Adrenal gland (tissue), 9 donors: ENCODE measurements at regions not wholly inside any gene's neighbourhood (a gene's known extent, or its start where the extent isn't known, plus 50 kb on each side); places are given as distances from the start of the nearest gene placed in this dataset.

ENCODE experiments used
- DNase-seq, 7 donors: peaks; one replicate each; pipeline ENCODE4 v3.0.0-alpha.2; 2019 to 2020
- H3K27ac ChIP-seq, 5 donors: fragments of 200-600 bp; sonication (generic) in 4 of 5; 1 replicate in 3 of 5; 2 replicates in 2 of 5; pipeline versions ENCODE4 v1.5.1 to v1.8.0; 2016 to 2020; ENCODE audit warnings: mild to moderate bottlenecking in 1 of 5
- H3K27me3 ChIP-seq: fragments of 200-600 bp; 2 replicates; pipeline ENCODE4 v1.8.0; 2021
- H3K36me3 ChIP-seq, 2 donors: fragments of 200-600 bp; replicated peaks in 1 of 2; 1 replicate in 1 of 2; 2 replicates in 1 of 2; pipeline versions ENCODE4 v1.5.1 to v1.8.0; 2018 to 2022
- H3K4me1 ChIP-seq, 2 donors: fragments of 200-600 bp; replicated peaks in 1 of 2; 1 replicate in 1 of 2; 2 replicates in 1 of 2; pipeline versions ENCODE4 v1.5.1 to v1.8.0; 2018 to 2021
- H3K4me3 ChIP-seq, 4 donors: fragments of 200-600 bp; sonication (generic) in 3 of 4; one replicate each; pipeline ENCODE4 v1.5.1; 2016 to 2018
- H3K9me3 ChIP-seq, 3 donors: fragments of 200-600 bp; sonication (generic) in 1 of 3; replicated peaks in 1 of 3; 1 replicate in 2 of 3; 2 replicates in 1 of 3; pipeline versions ENCODE4 v1.5.1 to v1.8.0; 2016 to 2021
- POLR2A ChIP-seq, 2 donors: fragments of 450-650 bp; IDR thresholded peaks; one replicate each; pipeline ENCODE4 v1.6.1; 2017; ENCODE audit warnings: antibody characterized with exemption in 2 of 2, mild to moderate bottlenecking in 2 of 2, moderate library complexity in 1 of 2
- WGBS, 4 donors: extraction: QIAGEN DNeasy Blood & Tissue Kit in 2 of 4; methylation state at CpG; one replicate each; pipeline versions ENCODE4 v1.1.5 to v1.1.7; 2013 to 2017; 5-methylcytosine and 5-hydroxymethylcytosine counted together
- intact Hi-C, 2 donors: fragments of 100-400 bp; cut with DNase I; formaldehyde crosslinking; loops; one replicate each; pipeline versions ENCODE4 v1.14.1 to v1.15.0; 2022 to 2023
- TF ChIP-seq, protein P1 (sequence below), 6 experiments: fragments of 450-650 bp in 4 of 6; fragments of 200-600 bp in 2 of 6; sonication (generic) in 1 of 6; IDR thresholded peaks; 1 replicate in 5 of 6; 2 replicates in 1 of 6; pipeline versions ENCODE4 v1.5.1 to v1.8.0; 2016 to 2021; ENCODE audit warnings: antibody characterized with exemption in 6 of 6, mild to moderate bottlenecking in 2 of 6, moderate library complexity in 1 of 6
- donor health status: healthy with polysubstance abuse.
- donor health status: Bipolar disorder and iron deficiency.
- donor health status: DM: yes; HTN: yes; CAD: no.
- donor health status: DM: no; HTN: no; CAD: no.
- donor health status: DM: no; HTN: no; CAD: no.

DNA sequence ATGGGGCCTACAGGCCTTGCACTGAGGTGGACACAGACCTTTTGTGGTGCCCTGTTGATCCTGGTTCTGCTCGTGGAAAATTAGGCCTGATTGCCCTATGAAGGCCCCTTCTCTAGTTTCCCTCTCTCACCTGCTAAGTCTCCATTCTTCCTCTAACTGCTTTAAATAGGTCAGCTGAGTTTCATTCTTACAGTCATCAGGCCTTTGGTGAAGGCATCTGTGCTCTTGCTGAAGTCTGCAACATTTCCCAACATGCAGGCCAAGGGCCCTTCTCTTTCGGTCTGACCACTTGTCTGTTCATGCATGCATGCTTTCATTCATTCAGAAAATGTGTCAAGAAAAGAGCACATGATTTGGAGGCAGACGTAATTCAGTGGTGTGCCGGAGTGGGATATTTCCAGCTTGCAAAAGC lies 244.0 kb downstream of the BUB3 start:
- TF ChIP-seq POLR2A (IDR thresholded peaks at IDR 0.05): no peak
- TF ChIP-seq, protein P1, sequence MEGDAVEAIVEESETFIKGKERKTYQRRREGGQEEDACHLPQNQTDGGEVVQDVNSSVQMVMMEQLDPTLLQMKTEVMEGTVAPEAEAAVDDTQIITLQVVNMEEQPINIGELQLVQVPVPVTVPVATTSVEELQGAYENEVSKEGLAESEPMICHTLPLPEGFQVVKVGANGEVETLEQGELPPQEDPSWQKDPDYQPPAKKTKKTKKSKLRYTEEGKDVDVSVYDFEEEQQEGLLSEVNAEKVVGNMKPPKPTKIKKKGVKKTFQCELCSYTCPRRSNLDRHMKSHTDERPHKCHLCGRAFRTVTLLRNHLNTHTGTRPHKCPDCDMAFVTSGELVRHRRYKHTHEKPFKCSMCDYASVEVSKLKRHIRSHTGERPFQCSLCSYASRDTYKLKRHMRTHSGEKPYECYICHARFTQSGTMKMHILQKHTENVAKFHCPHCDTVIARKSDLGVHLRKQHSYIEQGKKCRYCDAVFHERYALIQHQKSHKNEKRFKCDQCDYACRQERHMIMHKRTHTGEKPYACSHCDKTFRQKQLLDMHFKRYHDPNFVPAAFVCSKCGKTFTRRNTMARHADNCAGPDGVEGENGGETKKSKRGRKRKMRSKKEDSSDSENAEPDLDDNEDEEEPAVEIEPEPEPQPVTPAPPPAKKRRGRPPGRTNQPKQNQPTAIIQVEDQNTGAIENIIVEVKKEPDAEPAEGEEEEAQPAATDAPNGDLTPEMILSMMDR (IDR thresholded peaks at IDR 0.05): no peak
- Histone ChIP-seq H3K27ac (no peak overlapping the region), H3K4me3 (no peak overlapping the region), H3K27me3 (no peaks in the 10 kb centered on the region), H3K36me3 (no peaks in the 10 kb centered on the region), H3K9me3 (no peaks in the 10 kb centered on the region), H3K4me1 (no peaks in the 10 kb centered on the region)
- intact Hi-C loops: no loop called here
- WGBS, 4 donors: 79 to 86% (median 81%) methylated on average over 4 of the region's 4 CpGs
- no peak for DNase-seq

DNA sequence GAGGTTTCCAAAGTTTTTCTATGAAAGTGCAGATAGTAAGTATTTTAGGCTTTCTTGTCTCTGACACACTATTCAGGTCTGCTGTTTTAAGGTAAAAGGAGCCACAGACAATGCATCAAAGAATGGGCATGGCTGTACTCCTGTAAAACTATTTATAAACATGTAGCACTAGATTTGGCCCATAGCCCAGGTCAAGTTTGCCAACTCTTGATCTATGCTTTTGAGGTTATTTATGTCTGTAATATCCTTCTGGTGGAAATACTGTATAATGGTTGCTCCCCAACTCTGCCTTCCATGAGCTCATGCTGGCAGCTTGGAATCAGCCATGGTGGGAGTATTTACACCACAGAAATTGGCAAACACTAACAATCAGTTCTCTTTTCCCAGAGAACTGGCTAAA lies 244.6 kb downstream of the BUB3 start:
- no peak overlapping the region for H3K27ac ChIP-seq
- TF ChIP-seq POLR2A (IDR thresholded peaks at IDR 0.05): no peak
- TF ChIP-seq, protein P1 (IDR thresholded peaks at IDR 0.05): no peak
- H3K36me3 ChIP-seq: no peaks in the 10 kb centered on the region
- H3K4me3 ChIP-seq: no peak overlapping the region
- H3K9me3 ChIP-seq: no peaks in the 10 kb centered on the region
- H3K4me1 ChIP-seq: no peaks in the 10 kb centered on the region
- DNase-seq: no peak
- no peaks in the 10 kb centered on the region for H3K27me3 ChIP-seq
- intact Hi-C loops: no loop called here

DNA sequence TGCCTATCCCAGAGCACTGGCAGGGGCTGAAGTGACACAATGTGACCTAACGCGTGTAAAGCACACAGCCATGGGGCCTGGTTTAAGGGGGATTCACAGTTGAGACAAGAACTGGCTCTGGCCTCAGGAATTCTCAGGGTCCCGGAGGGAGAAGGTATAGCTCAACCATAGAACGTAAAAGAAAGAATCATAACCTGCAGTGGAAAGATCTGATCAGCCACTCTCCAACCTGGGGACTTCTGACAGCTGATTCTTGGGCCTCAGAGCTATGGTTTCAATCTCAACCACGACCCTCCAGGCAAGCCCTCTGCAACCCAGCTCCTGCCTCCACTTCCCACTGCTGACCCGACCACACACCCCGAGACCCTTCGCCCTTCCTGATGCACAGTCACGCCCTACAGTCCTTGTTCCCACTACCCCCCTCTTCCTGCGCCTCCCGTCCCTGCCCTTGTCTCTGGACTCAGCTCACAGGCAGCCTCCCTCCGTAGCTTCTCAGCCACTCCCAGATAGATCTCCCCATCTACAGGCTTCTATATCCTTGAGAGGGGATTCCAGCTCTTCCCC lies 245.2 kb downstream of the BUB3 start:
- Histone ChIP-seq H3K4me1 (no peaks in the 10 kb centered on the region), H3K4me3 (no peak overlapping the region), H3K9me3 (no peaks in the 10 kb centered on the region), H3K27ac (no peak overlapping the region), H3K36me3 (no peaks in the 10 kb centered on the region), H3K27me3 (no peaks in the 10 kb centered on the region)
- no peak for DNase-seq
- no peak for TF ChIP-seq POLR2A (IDR thresholded peaks at IDR 0.05)
- TF ChIP-seq, protein P1 (IDR thresholded peaks at IDR 0.05): no peak
- intact Hi-C loops: no loop called here
- 86 to 89% (median 87%) methylated on average over 12 of the region's 12 CpGs for WGBS, 4 donors

DNA sequence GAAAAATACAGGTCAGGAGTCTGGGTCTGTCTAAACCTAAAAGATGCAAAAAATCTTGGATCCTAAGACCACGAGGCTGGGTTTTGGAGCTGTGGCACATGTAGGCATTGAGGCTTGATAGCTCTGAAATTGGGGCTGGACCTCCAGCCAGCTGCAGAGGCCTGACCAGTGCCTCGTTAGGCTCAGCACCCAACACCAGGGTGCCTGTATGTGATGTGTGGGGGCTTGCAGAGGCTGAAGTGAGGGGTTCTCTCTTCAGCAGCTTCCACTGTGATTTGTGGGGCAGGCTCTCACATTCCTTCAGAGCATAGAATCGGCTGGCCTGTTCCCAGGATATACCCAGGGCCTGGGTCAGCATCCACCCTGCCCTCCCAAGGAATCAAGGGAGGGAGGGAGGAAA lies 247.8 kb downstream of the BUB3 start:
- Histone ChIP-seq H3K36me3 (no peaks in the 10 kb centered on the region), H3K9me3 (no peaks in the 10 kb centered on the region), H3K27me3 (no peaks in the 10 kb centered on the region), H3K4me1 (no peaks in the 10 kb centered on the region), H3K27ac (no peak overlapping the region), H3K4me3 (no peak overlapping the region)
- no peak for TF ChIP-seq POLR2A (IDR thresholded peaks at IDR 0.05)
- TF ChIP-seq, protein P1 (IDR thresholded peaks at IDR 0.05): no peak
- DNase-seq: no peak
- intact Hi-C loops: no loop called here
- WGBS, 4 donors: 69 to 82% (median 77%) methylated on average over 3 of the region's 3 CpGs
